ENCODE measurements at regions not wholly inside any gene's neighbourhood (a gene's known extent, or its start where the extent isn't known, plus 50 kb on each side); places are given as distances from the start of the nearest gene placed in this dataset.

DNA sequence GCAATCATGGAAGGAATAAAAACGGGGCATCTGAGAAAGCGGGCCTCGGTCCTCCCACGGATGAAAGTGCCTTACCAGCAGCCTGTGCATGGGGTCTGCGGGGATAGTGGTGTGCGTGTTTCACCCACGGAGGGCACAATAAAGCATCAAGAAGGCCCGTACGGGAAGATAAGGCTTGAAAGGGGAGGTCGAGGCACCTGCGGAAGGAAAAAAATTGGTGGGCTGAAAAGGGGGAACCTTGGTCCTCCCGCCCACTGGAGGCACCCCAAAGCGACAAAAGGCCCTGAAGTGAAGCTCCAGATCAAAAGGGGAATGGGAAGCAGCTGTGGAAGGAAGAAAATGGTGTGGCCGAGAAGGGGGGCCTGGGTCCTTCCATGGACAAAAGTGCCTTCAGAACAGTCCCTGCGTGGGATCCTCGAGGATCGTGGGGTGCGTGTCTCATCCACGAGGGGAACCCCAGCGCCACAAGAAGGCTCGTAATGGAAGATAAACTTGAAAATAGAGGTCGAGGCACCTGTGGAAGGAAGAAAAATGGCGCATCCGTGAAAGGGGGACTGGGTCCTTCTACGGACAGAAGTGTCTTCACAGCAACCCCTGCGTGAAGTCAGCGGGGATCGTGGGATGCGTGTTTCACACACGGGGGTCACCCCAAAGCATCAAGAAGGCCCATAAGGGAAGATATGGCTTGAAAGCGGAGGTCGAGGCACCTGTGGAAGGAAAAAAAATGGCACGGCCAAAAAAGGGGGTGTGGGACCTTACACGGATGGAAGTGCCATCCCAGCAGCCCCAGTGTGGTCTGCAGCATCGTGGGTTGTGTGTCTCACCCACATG, 276.9 kb downstream of the ALG10 start:
- H3K4me3 ChIP-seq (ENCODE audit: low read depth, low read length), result no peak overlapping the region
- DNase-seq (ENCODE audit: low read depth) (no peak), FAIRE-seq (no peak)
- TF ChIP-seq, protein P1, sequence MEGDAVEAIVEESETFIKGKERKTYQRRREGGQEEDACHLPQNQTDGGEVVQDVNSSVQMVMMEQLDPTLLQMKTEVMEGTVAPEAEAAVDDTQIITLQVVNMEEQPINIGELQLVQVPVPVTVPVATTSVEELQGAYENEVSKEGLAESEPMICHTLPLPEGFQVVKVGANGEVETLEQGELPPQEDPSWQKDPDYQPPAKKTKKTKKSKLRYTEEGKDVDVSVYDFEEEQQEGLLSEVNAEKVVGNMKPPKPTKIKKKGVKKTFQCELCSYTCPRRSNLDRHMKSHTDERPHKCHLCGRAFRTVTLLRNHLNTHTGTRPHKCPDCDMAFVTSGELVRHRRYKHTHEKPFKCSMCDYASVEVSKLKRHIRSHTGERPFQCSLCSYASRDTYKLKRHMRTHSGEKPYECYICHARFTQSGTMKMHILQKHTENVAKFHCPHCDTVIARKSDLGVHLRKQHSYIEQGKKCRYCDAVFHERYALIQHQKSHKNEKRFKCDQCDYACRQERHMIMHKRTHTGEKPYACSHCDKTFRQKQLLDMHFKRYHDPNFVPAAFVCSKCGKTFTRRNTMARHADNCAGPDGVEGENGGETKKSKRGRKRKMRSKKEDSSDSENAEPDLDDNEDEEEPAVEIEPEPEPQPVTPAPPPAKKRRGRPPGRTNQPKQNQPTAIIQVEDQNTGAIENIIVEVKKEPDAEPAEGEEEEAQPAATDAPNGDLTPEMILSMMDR (IDR thresholded peaks at IDR 0.05; ENCODE audit: insufficient read depth, low read length, severe bottlenecking), result no peak
- no peaks in the 10 kb centered on the region for H3K36me3 ChIP-seq (ENCODE audit: control insufficient read depth, insufficient read depth, low read length)
- no peaks in the 10 kb centered on the region for H3K27me3 ChIP-seq (ENCODE audit: control insufficient read depth, insufficient read depth, low read length)

DNA sequence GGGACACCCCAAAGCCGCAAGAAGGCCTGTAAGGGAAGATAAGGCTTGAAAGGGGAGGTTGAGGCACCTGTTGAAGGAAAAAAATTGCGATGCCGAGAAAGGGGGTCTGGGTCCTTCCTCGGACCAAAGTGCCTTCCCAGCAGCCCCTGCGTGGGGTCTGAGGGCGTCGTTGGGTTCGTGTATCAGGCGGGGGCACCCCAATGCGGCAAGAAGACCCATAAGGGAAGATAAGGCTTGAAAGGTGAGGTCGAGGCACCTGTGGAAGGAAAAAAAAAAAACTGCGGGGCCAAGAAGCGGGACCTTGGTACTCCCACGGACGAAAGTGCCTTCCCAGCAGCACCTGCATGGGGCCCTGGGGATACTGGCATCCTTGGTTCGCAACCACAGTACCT, 277.5 kb downstream of the ALG10 start:
- H3K36me3 ChIP-seq (ENCODE audit: control insufficient read depth, insufficient read depth, low read length), result no peaks in the 10 kb centered on the region
- TF ChIP-seq, protein P1 (IDR thresholded peaks at IDR 0.05; ENCODE audit: insufficient read depth, low read length, severe bottlenecking), result no peak
- no peak for DNase-seq (ENCODE audit: low read depth)
- H3K27me3 ChIP-seq (ENCODE audit: control insufficient read depth, insufficient read depth, low read length), result no peaks in the 10 kb centered on the region
- no peak overlapping the region for H3K4me3 ChIP-seq (ENCODE audit: low read depth, low read length)
- no peak for FAIRE-seq

DNA sequence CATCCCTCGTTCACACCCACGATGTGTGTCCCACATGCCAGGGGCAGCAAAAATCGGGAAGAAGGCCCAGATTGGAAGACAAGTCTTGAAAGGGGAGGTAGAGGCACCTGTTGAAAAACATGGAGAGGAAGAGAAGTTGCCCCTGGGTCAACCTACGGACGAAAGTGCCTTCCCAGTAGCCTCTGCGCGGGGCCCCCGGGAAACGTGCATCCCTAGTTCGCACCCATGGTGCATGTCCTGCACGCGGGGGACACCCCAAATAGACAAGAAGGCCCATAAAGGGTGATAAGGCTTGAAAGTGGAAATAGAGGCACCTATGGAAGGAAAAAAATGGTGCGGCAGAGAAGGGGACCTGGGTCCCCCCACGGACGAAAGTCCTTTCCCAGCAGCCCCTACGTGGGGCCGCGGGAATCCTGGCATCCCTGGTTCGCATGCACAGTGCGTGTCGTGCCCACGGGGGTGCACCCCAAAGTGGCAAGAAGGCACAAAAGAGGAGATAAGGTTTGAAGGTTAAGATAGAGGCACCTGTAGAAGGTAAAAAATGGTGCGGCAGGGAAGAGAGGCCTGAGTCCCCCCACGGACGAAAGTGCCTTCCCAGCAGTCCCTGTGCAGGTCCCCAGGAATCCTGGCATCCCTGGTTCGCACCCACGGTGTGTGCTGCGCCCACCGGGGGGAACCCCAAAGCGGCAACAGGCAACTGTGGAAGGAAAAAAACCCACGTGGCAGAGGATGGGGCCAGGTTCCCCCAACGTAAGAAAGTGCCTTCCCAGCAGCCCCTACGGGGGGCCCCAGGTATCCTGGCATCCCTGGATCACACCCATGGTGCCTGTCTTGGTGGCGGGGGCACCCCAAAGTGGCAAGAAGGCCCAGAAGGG, 278.3 kb downstream of the ALG10 start:
- no peak for FAIRE-seq
- DNase-seq (ENCODE audit: low read depth), result no peak
- Histone ChIP-seq H3K36me3 (ENCODE audit: control insufficient read depth, insufficient read depth, low read length) (no peaks in the 10 kb centered on the region), H3K4me3 (ENCODE audit: low read depth, low read length) (no peak overlapping the region), H3K27me3 (ENCODE audit: control insufficient read depth, insufficient read depth, low read length) (no peaks in the 10 kb centered on the region)
- TF ChIP-seq, protein P1 (IDR thresholded peaks at IDR 0.05; ENCODE audit: insufficient read depth, low read length, severe bottlenecking), result no peak

DNA sequence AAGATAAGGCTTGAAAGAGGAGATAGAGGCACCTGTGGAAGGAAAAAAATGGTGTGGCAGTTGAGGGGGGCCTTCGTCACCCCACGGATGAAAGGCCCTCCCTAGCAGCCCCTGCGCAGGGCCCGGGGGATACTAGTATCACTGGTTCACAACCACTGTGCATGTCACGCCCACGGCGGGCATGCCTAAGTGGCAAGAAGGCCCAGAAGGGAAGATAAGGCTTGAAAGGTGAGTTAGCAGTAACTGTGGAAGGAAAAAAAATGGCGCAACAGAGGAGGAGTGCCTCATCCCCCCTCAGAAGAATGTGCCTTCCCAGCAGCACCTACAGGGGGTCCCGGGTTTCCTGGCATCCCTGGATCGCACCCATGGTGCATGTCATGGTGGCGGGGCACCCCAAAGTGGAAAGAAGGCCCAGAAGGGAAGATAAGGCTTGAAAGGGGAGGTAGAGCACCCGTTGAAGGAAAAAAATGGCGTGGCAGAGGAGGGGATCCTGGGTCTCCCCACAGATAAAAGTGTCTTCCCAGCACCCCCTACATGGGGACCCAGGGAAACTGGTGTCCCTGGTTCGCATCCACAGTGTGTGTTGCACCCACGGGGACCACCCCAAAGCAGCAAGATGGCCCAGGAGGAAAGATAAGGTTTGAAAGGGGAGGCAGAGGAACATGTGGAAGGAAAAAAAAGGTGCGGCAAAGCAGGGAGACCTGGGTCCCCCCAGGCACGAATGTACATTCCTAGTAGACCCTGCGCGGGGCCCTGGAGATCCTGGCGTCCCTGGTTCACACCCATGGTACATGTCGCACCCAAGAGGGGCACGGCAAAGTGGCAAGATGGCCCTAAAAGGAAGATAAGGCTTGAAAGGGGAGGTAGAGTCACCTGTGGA, 279.2 kb downstream of the ALG10 start:
- FAIRE-seq (no peak), DNase-seq (ENCODE audit: low read depth) (no peak)
- TF ChIP-seq, protein P1 (IDR thresholded peaks at IDR 0.05; ENCODE audit: insufficient read depth, low read length, severe bottlenecking), result no peak
- no peaks in the 10 kb centered on the region for H3K36me3 ChIP-seq (ENCODE audit: control insufficient read depth, insufficient read depth, low read length)
- H3K27me3 ChIP-seq (ENCODE audit: control insufficient read depth, insufficient read depth, low read length), result no peaks in the 10 kb centered on the region
- H3K4me3 ChIP-seq (ENCODE audit: low read depth, low read length), result no peak overlapping the region

DNA sequence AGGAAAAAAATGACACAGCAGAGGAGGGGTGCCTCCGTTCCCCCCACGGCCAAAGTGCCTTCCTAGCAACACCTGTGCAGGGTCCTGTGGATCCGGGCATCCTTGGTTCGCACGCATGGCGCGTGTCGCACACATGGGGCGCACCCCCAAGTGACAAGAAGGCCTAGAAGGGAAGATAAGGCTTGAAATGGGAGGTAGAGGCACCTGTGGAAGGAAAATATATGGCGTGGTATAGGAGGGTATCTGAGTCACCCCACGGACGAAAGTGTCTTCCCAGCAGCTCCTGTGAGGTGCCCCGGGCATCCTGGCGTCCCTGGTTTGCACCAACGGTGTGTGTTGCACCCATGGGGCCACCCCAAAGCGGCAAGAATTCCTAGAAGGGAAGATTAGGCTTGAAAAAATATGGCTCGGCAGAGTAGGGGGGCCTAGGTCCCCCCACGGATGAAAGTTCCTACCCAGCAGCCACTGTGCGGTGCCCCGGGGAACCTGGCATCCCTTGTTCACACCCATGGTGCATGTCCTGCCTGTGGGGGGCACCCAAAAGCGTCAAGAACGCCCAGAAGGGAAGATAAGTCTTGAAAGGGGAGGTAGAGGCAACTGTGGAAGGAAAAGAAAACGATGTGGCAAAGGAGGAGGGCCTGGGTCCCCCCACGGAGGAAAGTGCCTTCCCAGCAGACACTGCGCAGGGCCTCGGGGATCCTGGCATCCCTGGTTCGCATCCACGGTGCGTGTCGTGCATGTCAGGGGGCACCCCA, 280.0 kb downstream of the ALG10 start:
- Histone ChIP-seq H3K36me3 (ENCODE audit: control insufficient read depth, insufficient read depth, low read length) (no peaks in the 10 kb centered on the region), H3K4me3 (ENCODE audit: low read depth, low read length) (no peak overlapping the region), H3K27me3 (ENCODE audit: control insufficient read depth, insufficient read depth, low read length) (no peaks in the 10 kb centered on the region)
- TF ChIP-seq, protein P1 (IDR thresholded peaks at IDR 0.05; ENCODE audit: insufficient read depth, low read length, severe bottlenecking), result no peak
- FAIRE-seq, result peak; percentile 40
- no peak for DNase-seq (ENCODE audit: low read depth)
